ENCODE measurements at regions not wholly inside any gene's neighbourhood (a gene's known extent, or its start where the extent isn't known, plus 50 kb on each side); places are given as distances from the start of the nearest gene placed in this dataset.

DNA sequence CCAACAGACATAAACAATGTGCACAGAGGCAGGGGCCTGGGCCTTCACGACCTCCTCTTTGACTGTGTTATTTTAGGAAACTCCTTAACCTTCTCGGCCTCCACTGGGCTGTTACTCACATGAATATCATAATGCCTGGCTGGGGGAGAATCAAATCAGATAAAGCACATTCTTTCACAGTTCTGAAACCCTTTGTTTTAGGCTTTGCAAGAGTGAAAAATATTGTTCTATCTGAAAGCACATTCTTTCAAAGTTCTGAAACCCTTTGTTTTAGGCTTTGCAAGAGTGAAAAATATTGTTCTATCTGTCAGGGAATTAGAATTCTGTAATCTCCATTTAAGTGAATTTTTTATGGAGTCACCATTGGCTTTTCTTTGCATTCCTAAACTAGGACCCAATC is 50.7 kb upstream of the SYNDIG1 start:
- TF ChIP-seq, protein P1, sequence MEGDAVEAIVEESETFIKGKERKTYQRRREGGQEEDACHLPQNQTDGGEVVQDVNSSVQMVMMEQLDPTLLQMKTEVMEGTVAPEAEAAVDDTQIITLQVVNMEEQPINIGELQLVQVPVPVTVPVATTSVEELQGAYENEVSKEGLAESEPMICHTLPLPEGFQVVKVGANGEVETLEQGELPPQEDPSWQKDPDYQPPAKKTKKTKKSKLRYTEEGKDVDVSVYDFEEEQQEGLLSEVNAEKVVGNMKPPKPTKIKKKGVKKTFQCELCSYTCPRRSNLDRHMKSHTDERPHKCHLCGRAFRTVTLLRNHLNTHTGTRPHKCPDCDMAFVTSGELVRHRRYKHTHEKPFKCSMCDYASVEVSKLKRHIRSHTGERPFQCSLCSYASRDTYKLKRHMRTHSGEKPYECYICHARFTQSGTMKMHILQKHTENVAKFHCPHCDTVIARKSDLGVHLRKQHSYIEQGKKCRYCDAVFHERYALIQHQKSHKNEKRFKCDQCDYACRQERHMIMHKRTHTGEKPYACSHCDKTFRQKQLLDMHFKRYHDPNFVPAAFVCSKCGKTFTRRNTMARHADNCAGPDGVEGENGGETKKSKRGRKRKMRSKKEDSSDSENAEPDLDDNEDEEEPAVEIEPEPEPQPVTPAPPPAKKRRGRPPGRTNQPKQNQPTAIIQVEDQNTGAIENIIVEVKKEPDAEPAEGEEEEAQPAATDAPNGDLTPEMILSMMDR (IDR thresholded peaks at IDR 0.05), result no peak

DNA sequence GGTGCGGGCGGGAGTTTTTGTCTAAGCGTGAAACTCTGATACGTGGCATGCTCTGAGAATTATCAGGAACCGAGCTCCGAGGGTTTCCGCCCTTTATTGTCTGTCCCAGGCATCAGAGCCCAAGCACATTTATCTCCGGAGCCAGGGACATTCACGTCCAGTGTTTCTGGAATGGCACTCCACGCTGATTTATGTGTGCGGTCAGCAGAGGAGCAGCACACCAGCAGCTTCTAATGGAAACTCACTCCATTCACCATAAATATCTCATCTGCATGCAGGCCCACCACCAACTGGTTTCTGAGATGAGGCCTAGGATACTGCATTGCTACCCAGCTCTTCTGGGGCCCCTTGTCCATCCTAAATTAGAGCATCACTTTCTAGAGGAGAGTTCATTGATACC is 51.9 kb upstream of the SYNDIG1 start:
- TF ChIP-seq, protein P1 (IDR thresholded peaks at IDR 0.05), result no peak

DNA sequence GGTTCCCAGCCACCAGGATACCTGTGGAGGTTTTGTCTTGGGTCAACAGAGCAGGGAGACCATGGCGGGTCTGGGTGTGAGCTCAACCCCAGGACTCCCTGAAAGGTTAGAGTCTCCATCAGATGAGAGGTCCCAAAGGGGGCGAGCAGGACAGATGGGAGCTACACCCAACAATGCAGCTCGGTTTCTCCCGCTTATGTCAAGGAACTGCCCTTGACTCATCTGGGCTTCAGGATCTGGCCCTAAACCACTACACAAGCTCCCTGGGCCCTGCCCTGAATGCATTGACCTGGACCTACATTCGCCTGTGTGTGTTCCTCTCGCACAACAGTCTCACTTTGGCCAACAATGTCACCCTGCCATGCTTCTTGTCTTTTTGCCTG is 57.6 kb upstream of the SYNDIG1 start:
- TF ChIP-seq, protein P1 (IDR thresholded peaks at IDR 0.05), result no peak

DNA sequence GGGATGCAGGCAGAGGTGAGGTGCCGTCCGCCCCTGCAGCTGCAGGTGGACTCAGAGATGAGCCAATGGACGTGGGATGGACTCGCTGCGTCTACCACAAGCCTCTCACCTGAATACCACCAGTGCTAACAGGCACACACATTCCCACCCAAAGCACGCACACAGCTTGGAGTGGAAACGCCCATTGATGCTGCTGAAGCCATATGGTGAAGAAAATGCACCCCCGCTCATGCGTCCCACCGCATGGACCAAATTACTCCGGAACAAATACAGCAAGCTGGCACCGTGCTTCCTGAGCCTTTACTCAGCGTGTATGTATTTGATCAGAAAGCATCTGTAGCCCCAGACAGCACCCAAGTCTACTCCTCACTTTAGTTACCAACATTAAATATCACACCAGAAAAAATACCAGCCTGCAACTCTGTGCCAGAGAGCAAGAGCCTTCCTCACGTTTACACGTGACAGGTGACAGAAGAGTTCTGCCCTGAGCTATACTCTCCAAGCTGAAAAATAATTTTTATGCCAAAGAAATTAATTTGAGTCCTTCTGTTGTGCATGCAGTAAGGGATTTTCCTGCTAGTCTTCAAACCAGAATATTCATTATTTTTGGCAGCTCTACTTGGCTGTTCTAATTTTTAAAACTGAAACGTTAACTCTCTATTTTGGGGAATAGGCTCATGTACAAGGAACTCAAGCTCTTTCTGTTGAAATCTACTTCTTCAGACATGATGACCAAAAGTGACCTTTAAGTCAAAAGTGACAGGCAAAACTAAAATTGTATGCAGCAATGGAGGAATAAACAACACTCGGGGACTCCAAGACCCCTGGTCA is 58.2 kb upstream of the SYNDIG1 start:
- TF ChIP-seq, protein P1 (IDR thresholded peaks at IDR 0.05), result no peak

DNA sequence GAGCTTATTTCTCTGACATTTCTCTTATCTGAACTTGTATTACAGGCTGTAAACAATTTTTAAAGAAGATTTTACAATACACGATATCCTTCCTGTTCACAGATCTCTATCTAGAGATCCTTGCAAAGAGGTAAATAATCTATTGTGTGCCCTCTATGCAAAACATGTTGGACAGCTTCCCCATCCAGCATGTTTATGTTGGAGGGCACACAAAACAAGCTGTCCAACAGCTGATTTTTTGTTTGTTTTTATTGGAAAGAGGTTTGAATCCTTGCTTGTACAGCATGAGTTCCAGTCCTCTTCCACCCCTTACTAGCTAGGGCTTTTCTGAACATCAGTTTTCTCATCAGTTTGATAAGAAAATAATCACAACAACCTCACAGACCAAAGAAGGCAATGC is 62.3 kb upstream of the SYNDIG1 start:
- TF ChIP-seq, protein P1 (IDR thresholded peaks at IDR 0.05), result no peak

- TF ChIP-seq, protein P1 (IDR thresholded peaks at IDR 0.05), result no peak
These were observed 62.7 kb upstream of the SYNDIG1 start for GRCh38 chr20:24406750-24407149.

- TF ChIP-seq, protein P1 (IDR thresholded peaks at IDR 0.05), result no peak
These were observed 63.2 kb upstream of the SYNDIG1 start for GRCh38 chr20:24406251-24406650.
